Suprapubic skin (tissue), 4 donors: ENCODE measurements at regions not wholly inside any gene's neighbourhood (a gene's known extent, or its start where the extent isn't known, plus 50 kb on each side); places are given as distances from the start of the nearest gene placed in this dataset.
"Not testable (repeated sequence)": the region's sequence is repeated elsewhere in the genome, so short reads cannot be mapped to it uniquely, and the experiment has no call there.

Experiments
- POLR2A ChIP-seq, 2 donors: fragments of 450-650 bp; IDR thresholded peaks; one replicate each; pipeline ENCODE4 v1.6.1; 2017; ENCODE audit warnings: antibody characterized with exemption in 2 of 2, mild to moderate bottlenecking in 2 of 2, moderate library complexity in 2 of 2
- POLR2AphosphoS5 ChIP-seq, 3 donors: sonication (generic); formaldehyde crosslinking; IDR thresholded peaks; one replicate each; pipeline ENCODE4 v1.6.1; 2017; ENCODE audit warnings: antibody characterized with exemption in 3 of 3

DNA sequence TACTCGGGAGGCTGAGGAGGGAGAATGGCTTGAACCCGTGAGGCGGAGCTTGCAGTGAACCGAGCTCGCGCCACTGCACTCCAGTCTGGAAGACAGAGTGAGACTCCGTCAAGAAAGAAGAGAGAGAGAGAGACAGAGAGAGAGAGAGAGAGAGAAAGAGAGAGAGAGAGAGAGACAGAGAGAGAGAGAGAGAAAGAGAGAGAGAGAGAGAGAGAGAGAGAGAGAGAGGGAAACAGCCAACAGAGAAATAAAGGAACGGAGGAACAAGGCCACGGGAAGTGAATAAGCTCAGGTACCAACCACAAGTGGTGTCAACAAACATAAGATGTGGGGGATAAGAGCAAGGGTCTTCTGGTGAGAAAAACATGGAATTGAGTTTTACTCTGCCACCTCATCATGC lies 71.5 kb upstream of the LSM6 start:
- TF ChIP-seq POLR2A, POLR2AphosphoS5 (IDR thresholded peaks at IDR 0.05): not testable (repeated sequence)
